HG02870 (cell line): ENCODE measurements at regions not wholly inside any gene's neighbourhood (a gene's known extent, or its start where the extent isn't known, plus 50 kb on each side); places are given as distances from the start of the nearest gene placed in this dataset.

Experiments
- ATAC-seq: cut with Tn5 transposase; IDR thresholded peaks from one replicate; pipeline ENCODE4 v1.9.1; 2021; ENCODE audit warnings: mild to moderate bottlenecking, moderate library complexity; ENCODE audit not compliant: unreplicated experiment

DNA sequence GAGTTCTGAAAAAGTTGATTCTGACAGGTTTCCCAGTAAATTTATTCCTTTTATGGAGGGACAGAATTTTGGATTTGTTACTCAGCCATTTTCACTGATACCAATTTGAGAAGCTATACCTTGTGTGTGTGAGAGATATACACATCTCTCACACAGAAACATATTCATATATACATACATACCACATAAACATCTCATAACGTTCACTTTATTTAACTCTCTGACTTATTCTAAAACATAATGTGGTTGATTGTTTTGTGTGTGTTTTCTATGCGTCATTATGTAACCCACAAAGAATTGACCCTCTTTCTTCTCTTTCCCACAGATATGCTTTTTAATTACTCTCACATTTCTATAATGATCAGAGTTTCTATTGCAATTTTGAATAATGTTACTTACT lies 570.8 kb upstream of the TLE4 start:
- ATAC-seq, result no peak

DNA sequence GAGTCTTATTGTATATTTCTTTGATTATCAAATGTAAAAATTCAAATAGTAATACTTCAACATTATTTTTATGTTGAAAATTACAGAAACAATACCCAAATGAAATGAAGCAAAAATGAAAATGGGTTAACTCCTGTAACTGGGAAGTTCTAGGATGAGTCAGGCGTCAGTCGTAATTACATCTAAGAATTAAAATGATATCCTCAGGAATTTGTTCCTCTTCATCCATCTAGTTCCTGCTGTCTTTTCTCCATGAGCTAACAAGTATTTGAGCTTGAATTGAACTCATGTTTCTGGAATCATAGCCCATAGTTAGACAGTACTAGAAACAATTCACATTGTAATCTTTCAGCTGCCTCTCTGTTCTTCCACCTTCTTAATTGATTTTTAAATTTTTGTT lies 568.3 kb upstream of the TLE4 start:
- ATAC-seq, result no peak

DNA sequence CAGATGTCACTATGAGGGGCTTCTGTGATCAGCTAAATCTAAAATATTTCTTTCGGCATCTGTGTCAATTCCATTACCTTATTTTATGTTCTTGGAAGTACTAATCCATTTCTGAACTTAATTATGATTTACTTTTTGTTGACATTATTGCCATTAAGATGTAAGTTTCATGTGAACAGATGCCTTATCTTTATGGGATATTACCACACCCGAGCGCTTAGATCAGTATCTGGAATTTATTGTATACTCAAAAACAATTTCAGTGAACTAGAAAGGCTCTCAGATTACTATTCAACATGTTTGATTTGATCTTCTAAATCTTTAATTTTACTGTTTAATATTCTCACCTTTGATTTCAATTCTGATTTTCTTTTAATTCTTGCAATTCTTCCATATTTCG lies 567.7 kb upstream of the TLE4 start:
- ATAC-seq, result no peak

DNA sequence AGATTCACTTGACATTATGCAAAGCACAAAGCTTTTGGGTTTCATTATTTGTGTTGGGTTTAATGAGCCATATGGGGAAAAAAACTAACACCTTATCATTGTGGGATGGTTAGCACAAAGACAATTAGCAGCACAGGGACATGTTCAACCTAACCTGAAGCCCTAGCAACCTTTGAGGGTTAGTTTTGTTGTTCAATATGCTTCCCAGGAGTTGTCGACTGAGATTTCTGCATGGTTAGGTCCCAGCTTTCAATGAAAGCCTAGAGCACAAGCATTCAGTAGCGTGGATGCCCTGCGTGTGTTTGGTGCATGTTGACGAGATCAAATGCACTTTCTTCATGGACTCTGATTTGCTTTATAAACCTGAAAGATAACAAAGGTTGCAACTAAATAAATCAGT lies 565.2 kb upstream of the TLE4 start:
- no peak for ATAC-seq

DNA sequence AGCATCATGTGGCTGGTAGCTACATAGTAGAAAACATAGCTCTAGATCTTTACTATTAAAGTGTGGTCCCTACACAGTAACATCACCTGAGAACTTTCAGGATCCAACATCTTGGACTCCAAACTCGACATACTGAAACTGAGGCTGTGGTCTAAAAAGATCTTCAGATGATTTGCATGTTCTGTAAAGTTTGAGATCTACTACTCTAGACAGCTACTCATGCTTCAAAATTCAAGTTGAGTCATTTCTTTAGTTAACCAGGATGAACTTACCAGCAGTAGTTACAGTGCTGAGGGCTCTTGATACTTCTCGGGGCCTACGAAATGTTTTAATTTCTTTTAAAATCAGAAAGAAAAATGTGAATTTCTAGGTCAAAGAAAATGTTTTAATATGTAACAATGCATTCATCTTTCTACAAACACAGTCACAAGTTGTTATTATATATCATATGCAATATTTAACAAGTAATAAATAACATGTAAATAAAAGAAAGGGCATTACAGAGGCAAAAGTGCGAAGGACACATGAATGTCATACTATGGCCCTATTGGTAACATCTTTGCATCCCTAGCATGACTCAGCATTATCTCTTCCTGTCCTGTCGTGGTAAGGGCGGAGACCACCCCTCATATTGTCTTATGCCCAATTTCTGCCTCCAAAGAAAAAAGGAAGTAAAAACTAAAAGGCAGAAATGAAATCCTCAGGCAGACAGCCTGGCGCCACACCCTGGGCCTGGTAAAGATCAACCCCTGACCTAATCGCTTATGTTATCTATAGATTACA lies 563.9 kb upstream of the TLE4 start:
- ATAC-seq, result peak; percentile 97

DNA sequence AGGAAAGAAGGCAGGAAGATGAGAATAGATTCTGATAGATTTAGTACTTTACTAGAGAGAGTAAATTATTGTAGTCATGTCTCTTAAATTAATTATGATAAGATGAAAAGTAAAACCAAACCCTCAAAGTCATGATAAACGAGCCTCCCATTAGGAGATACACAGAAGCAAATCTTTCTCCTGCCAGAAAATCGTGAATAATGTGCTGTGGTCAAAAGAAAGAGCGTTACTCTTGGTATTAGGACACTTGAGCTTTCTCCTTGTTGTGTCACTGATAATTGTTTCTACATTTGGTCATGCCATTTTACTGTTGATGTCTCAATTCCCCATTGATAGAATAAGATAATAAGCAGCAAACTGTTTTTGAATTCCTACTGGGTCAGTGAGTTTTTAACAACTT lies 562.8 kb upstream of the TLE4 start:
- no peak for ATAC-seq

DNA sequence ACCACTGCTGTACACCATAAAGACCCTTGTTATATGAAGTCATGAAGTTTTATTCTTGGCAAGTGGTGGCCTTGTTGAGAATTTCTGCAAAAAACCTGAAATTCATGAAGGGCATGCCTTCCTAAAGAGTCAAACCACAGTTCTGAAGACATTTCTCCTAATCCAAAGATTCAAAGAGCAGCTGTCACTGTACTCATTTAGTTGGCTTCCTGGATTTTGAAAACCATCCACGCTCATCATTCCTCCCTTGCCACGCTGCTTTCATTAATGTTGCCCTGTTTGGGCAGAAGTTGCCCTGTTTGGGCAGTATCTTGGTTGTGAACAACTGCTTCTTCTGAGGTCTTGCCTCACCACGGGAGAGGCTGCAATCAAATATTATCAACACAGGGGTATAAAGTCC lies 560.3 kb upstream of the TLE4 start:
- no peak for ATAC-seq

DNA sequence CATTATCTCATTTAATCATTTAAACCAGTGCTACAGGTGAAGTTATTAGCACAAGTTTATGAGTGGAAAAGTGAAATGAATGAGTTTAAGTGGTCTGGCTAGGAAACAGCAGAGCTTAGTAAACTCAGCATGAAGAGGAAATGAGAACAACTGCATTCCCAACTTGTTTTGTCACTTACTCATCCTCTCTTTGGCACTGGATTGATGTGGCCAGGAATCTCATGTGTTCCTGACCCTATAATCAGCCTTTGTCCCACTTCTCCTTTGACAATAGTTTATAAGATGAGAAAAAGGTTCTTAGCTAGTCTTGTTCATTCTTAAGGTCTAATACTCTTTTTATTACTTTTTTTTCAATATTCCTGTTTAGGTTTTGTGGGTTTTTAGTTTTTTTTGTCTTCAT lies 559.2 kb upstream of the TLE4 start:
- no peak for ATAC-seq

DNA sequence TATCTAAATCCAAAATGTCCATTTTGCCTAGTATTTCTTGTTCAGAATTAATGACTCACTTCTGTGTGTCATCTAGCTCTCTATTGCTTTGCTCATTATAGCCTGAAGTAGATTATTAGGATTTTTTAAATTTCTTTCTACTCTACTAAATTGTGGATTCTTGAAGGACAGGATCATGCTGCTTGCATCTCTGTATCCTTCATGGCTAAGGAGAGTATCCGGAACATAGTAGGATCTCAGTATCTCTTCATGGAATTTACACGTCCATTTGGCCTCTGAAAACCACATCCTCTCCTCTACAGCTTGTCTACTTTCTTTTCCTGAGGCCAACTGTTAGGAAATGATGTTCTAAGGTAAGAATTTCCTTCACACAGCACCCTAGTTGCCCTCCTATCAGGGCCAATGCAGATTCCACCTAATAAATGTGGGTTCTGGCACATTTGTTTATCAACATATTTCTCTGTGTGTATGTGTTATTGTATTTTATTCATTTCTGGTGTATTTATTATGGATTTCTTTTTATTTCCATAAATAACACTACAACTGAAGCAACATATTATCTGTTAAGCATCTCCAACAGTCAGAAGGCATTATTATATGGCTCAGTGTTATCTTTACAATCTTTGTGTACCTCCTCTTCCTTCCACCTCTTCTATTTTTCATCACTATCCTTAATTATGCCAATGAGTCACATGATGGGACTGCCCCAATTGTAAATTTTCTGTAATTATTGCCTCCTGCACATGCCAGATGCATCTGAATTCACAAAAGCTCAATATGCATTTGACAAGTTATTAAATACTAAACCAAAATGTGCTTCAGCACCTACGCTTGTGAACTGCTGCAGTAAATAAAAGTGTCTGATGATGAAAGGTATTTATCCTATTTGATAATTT lies 557.8 kb upstream of the TLE4 start:
- no peak for ATAC-seq

DNA sequence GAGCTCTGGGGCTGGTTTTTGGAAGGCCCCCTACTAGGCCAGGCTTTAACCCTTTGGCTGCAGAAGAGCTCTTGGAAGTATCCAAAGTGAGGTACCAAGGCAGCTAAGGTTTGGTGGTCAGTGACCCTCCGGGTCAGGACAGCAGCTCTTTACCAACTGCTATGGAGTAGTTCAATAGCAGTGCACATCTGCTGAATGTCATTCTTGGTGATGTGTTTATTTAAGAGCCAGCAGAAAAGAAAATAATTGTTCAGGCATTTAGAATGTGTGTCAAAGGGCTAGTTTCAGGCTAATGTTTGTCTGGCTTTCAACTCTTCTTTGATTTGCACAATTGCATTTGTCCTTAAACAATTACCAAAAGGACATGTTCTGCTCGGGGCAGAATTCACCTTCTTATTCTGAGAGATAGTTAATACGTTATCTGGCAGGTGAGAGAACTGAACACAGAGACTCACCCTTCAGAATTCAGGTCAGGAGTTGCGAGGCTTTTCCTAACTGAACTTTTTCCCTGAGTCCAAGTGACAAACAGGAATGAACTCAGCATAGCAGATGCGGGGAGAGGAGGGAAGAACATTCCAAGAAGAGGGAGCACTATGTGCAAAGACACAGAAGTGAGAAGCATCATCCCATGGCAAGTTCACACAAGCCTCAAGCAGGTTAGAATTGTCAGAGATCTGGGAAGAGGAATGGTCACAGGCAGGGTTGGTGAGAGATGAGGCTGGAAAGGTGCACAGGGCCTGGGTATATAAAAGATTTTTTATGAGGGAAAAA lies 556.7 kb upstream of the TLE4 start:
- no peak for ATAC-seq

DNA sequence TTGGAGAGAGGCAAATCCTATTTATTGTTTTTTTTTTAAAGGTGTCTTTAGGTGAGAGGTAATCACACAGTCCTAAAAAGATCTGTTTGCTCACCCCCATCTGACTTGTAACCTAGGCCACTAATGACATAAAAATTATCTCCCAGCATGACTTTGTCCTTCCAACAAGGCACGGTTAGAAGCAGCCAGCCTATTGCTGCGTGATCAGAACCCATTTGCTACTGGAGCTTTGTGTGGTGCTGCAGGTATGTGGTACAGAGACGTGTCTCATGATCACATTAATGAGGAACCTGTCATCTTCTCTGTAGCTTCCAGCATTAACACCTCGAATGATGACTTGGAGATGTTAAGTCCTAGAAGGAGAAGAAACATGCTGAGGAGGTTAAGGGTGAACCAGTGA lies 555.8 kb upstream of the TLE4 start:
- ATAC-seq, result no peak

DNA sequence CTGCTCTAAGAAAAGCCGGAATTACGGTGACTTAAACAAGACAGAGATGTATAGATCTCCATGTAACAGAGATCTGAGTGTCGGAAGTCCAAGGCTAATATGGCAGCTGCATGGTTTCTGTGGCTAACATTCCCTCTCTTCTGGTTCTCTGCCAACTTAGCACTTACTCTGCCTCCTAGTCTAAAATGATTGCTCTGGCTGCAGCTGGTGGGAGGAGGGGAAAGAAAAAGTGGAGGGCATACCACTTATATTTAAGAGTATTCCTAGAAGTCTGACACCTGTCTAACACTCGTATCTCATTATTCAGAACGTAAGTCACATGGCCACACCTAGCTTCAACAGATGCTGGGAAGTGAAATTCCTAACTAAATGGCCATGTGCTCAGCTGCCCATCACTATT lies 551.5 kb upstream of the TLE4 start:
- no peak for ATAC-seq

DNA sequence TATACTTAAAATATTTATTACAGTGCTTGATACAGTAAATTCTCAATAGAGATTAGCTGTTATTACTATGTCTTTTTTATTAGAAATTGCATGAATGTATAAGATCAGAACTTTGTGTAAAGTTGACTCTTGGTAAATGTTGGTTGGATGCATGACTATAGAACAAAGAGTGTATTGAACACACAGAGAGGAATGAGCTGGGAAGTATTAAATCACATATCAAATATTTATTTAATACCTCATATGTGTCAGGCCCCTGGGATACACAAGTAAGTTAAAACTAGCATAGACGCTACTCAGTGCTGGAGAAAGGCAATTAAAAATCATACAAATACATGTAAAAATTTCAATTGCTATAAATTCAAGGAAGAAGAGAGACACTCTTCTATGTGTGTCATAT lies 550.7 kb upstream of the TLE4 start:
- no peak for ATAC-seq

DNA sequence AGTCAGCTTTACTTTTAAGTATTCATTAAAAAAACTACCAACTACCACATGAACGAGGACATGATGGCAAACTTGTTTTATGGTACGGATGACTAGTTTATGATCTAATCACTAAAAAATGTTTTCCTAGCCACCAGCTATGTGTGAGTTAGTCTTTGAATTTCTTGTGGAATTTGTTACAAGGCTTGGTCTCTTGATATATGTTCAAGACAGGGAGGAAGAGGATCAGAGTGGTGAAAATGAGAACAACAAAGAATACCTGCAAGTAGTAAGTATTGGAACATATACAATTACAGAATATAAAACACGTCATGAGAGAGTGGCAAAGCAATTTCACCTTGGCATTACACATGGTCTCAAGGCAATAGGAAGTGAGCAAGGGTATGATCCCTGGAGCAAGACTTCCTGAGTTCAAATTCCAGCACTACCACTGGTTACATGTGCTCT lies 548.6 kb upstream of the TLE4 start:
- no peak for ATAC-seq

DNA sequence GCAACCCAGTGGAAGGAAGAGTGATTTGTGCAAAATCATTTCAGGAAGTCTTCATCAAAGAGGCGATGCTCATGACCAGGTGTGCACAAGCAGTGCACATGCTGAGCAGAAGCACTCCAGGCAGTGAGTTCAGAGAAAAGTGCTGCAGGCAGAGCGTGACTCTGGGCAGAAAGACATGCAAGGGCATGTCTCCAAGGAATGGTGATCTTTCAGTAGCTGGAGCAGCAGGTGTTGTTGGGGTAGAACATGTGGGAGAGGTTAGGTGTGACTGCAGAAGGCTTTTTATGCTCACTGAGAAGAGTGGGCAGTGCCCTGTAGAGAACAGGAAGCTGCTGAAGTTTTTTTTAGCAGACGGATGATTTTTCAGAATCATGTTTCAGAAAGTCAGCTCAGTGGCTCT lies 545.4 kb upstream of the TLE4 start:
- ATAC-seq, result peak; percentile 75

DNA sequence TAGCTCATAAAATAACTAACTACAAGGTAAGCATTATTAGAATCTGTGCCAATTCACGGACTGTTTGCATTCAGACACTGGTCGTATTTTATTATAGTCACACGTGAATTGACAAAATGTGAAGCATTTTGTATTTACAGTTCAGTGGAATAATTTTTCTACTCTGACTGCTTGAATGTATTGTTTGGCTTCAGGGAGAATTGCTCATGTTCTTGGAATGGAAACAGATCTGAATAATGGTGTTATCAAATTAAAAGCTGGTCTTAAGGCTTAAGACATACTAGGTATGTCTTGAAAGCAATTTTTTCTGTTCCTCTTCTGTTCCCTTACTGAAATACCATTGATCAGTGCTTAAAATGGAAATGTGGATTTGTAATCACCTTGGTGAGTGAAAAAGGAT lies 543.7 kb upstream of the TLE4 start:
- no peak for ATAC-seq

DNA sequence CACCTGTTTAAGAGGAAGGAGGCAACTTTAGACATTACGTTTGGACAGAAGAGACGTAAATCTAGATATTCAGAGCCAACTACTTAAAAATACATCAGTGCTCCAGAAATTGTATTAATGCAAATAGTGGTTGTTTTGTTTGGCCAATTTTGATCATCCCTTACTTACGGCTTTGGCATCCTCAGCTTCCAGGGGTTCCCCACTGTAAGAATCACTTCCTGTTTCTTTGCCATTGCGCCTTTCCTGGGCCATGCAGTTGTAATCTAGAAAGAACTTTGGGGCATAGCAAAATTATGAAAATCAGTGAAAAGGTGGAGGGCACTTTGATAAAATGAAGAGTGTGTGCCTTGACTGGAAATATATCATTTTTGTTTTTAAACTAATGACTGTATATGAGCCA lies 537.2 kb upstream of the TLE4 start:
- no peak for ATAC-seq

DNA sequence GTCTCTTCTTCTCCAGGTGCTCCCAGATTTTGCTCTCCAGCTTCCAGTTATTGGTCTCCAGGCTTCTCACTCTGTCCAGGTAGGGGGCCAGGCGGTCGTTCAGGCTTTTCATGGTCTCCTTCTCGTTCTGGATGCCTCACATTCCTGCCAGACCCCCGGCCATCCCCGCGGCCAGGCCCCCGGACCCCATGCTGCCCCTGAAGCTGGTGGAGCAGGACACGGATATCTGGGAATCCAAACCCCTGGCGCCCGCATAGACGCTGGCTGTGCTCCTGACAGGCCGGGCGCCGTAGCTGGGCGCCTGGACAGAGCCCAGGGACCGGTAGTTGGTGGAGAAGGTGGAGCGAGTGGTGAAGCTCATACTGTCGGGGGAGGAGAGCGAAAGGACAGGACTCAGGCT lies 534.4 kb upstream of the TLE4 start:
- ATAC-seq, result no peak

DNA sequence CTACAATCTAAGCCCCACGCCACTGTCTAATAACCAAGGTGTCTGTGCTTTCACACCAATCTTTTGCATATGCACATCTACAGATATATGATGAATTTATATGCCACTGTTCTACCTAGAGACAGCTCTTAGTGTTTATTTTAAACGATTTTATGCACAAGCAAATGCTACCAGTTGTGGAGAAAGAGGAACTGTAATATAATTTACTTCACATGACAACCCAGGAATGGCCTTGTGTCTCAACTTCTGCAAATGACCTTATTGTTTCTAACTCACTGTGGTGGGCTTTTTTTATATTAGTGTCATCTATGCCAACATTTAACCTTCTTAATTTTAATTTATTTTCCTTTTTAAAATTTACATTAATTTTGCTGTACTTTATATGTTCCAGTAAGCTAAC lies 531.1 kb upstream of the TLE4 start:
- ATAC-seq, result no peak

DNA sequence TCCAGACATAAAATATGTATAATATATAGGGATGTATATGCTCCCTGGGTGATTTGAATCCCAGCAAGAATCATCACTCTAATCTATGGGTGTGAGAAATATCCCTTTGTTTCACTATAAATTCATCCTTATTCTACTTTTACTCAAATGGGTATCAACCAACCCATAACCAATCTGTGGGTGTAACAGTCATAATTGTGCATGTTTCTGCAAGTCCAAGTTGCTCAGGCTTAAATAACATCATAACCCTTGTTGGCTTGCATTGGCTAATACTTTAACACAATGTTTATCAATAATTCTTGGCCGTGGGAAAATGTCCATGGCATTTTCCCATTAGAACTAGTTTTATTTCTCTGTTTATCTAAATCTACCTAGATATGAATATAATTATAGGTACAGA lies 530.5 kb upstream of the TLE4 start:
- ATAC-seq, result no peak

DNA sequence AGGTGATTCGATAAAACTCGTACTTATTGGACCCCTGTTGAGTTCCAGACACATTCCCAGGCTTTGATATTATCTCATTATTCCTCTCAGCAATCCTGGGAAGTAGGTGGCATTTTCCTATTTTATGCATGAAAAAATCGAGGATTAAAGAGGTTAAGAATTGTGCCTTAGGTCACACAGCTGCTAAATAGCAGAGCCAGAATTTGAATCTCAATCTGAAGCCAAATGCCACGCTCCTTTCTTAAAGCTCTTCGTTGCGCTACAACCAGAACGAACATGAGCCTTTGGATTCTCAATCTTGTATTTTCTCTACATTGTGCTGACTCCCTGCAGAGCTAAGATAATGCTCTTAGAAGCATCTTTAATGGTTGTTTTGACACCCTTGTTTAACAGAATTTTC lies 527.8 kb upstream of the TLE4 start:
- no peak for ATAC-seq

DNA sequence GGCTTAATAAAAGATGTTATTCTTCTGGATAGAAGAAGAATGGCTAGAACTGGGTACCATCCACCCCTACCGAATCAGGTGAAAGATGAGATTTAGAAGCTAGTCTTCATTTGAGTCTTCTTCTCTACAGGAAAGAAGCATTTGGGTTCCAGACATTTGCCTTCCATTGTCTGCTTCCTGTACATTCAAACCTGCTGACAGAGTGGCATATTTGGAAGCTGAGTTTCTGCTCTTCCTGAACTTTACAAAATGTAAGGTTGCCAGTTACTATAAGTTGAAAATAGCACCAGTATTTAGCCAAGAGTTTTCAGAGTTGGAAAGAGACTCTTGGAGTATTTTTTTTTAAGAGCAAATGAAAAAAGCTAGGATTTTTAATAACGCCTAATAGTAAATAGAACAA lies 525.4 kb upstream of the TLE4 start:
- no peak for ATAC-seq
